ENCODE measurements at regions not wholly inside any gene's neighbourhood (a gene's known extent, or its start where the extent isn't known, plus 50 kb on each side); places are given as distances from the start of the nearest gene placed in this dataset.

- TF ChIP-seq CTCF (IDR thresholded peaks at IDR 0.05), result no peak
- TF ChIP-seq EP300 (IDR thresholded peaks at IDR 0.05), result no peak
- no peak for TF ChIP-seq POLR2A (IDR thresholded peaks at IDR 0.05)
These were observed 64.3 kb downstream of the IRX1 start for GRCh38 chr5:3659907-3660306.
